IMR-90 (cell line): ENCODE measurements at regions not wholly inside any gene's neighbourhood (a gene's known extent, or its start where the extent isn't known, plus 50 kb on each side); places are given as distances from the start of the nearest gene placed in this dataset.

Experiments
- ATAC-seq: fragments of 200-7000 bp; cut with Tn5 transposase; 2 replicates; pipeline ENCODE4 v1.9.1; 2020; ENCODE audit warnings: low read depth, mild to moderate bottlenecking, moderate library complexity
- BruUV-seq: library from RNA; stranded (reverse); fragments of 400-500 nt; replicated peaks from 2 replicates; lab custom pipeline; 2021; lab: Mats Ljungman, UMichigan
- CTCF ChIA-PET: fragments of 300-600 bp; formaldehyde crosslinking; extraction: SDS; loops from one replicate; lab custom pipeline; 2021; ENCODE audit warnings: antibody characterized with exemption; lab: Yijun Ruan, JAX
- POLR2A ChIA-PET: fragments of 300-600 bp; sonication (Branson Sonifier 250); formaldehyde crosslinking; loops from one replicate; lab custom pipeline; 2022; ENCODE audit warnings: antibody characterized with exemption; ENCODE audit not compliant: unreplicated experiment; lab: Charles Lee
- DNase-seq: peaks from one replicate; pipeline ENCODE4 v3.0.0; 2013
- H2AFZ ChIP-seq: replicated peaks from 2 replicates; pipeline ENCODE3; 2013; ENCODE audit warnings: low read length, mild to moderate bottlenecking; ENCODE audit not compliant: poor library complexity
- H2AK5ac ChIP-seq: 2 replicates; pipeline ENCODE4 v1.6.1; 2013; ENCODE audit warnings: low read depth, low read length, inconsistent platforms
- H2AK9ac ChIP-seq: replicated peaks from 2 replicates; pipeline ENCODE3; 2013; ENCODE audit warnings: mild to moderate bottlenecking, low read depth, low read length, moderate library complexity; ENCODE audit not compliant: poor library complexity
- H2BK120ac ChIP-seq: 2 replicates; pipeline ENCODE4 v1.6.1; 2013; ENCODE audit warnings: low read depth, low read length, inconsistent platforms
- H2BK15ac ChIP-seq: 3 replicates; pipeline ENCODE4 v1.6.1; 2013; ENCODE audit warnings: low read depth, low read length, inconsistent platforms
- H2BK20ac ChIP-seq: 2 replicates; pipeline ENCODE4 v1.6.1; 2013; ENCODE audit warnings: low read depth, mild to moderate bottlenecking, inconsistent platforms, low read length, moderate library complexity
- H2BK5ac ChIP-seq: 2 replicates; pipeline ENCODE4 v1.6.1; 2013; ENCODE audit warnings: mild to moderate bottlenecking, low read depth, low read length, inconsistent platforms; ENCODE audit not compliant: poor library complexity, severe bottlenecking
- H3K14ac ChIP-seq: replicated peaks from 2 replicates; pipeline ENCODE4 v1.6.1; 2013; ENCODE audit warnings: low read depth, low read length, inconsistent platforms
- H3K18ac ChIP-seq: 2 replicates; pipeline ENCODE4 v1.6.1; 2013; ENCODE audit warnings: low read depth, low read length, control low read depth
- H3K23ac ChIP-seq: 2 replicates; pipeline ENCODE4 v1.6.1; 2013; ENCODE audit warnings: low read depth, low read length, inconsistent platforms
- H3K27ac ChIP-seq: 2 replicates; pipeline ENCODE4 v1.5.1; 2013; ENCODE audit warnings: mild to moderate bottlenecking, control low read depth, low read length; ENCODE audit not compliant: insufficient read depth
- H3K27me3 ChIP-seq: 2 replicates; pipeline ENCODE4 v1.6.1; 2013; ENCODE audit warnings: low read length; ENCODE audit not compliant: control insufficient read depth, insufficient read depth
- H3K36me3 ChIP-seq: 2 replicates; pipeline ENCODE4 v1.6.1; 2013; ENCODE audit warnings: low read length, mixed read lengths; ENCODE audit not compliant: control insufficient read depth, insufficient read depth
- H3K4ac ChIP-seq: 2 replicates; pipeline ENCODE4 v1.6.1; 2013; ENCODE audit warnings: low read depth, low read length, inconsistent platforms
- H3K4me1 ChIP-seq: 2 replicates; pipeline ENCODE4 v1.6.1; 2013; ENCODE audit warnings: low read length, mixed read lengths; ENCODE audit not compliant: control insufficient read depth, insufficient read depth
- H3K4me2 ChIP-seq: 2 replicates; pipeline ENCODE4 v1.6.1; 2013; ENCODE audit warnings: low read depth, mild to moderate bottlenecking, control low read depth, low read length, moderate library complexity
- H3K4me3 ChIP-seq: 2 replicates; pipeline ENCODE4 v1.5.1; 2013; ENCODE audit warnings: low read depth, mild to moderate bottlenecking, control low read depth, low read length, moderate library complexity; ENCODE audit not compliant: insufficient read depth
- H3K56ac ChIP-seq: 2 replicates; pipeline ENCODE4 v1.6.1; 2013; ENCODE audit warnings: low read length, inconsistent platforms; ENCODE audit not compliant: insufficient read depth; ENCODE audit errors: extremely low read depth
- H3K79me1 ChIP-seq, 2 experiments: 2 replicates each; pipeline ENCODE4 v1.6.1; 2013; ENCODE audit warnings: low read length in 2 of 2, inconsistent platforms in 1 of 2, low read depth in 1 of 2
- H3K9ac ChIP-seq: 2 replicates; pipeline ENCODE4 v1.6.1; 2013; ENCODE audit warnings: low read depth, low read length, control low read depth
- H3K9me1 ChIP-seq: 2 replicates; pipeline ENCODE4 v1.6.1; 2013; ENCODE audit warnings: low read length, inconsistent platforms; ENCODE audit not compliant: insufficient read depth
- H3K9me3 ChIP-seq: 2 replicates; pipeline ENCODE4 v1.6.1; 2013; ENCODE audit warnings: low read length; ENCODE audit not compliant: control insufficient read depth, insufficient read depth
- H4K20me1 ChIP-seq: 2 replicates; pipeline ENCODE4 v1.6.1; 2013; ENCODE audit warnings: low read length, inconsistent platforms; ENCODE audit not compliant: insufficient read depth
- H4K5ac ChIP-seq: 2 replicates; pipeline ENCODE4 v1.6.1; 2013; ENCODE audit warnings: mild to moderate bottlenecking, low read depth, low read length, control low read depth
- H4K8ac ChIP-seq, 2 experiments: 2 replicates each; pipeline ENCODE4 v1.6.1; 2013; ENCODE audit warnings: low read depth in 2 of 2, low read length in 2 of 2, control low read depth in 1 of 2, inconsistent platforms in 1 of 2
- H4K91ac ChIP-seq: 2 replicates; pipeline ENCODE4 v1.6.1; 2013; ENCODE audit warnings: low read depth, low read length, inconsistent platforms; ENCODE audit not compliant: insufficient read depth
- BHLHE40 ChIP-seq: fragments of 150-350 bp; IDR thresholded peaks from 2 replicates; pipeline ENCODE4 v1.6.1; 2016; ENCODE audit warnings: mild to moderate bottlenecking, low read depth, low read length
- CEBPB ChIP-seq: IDR thresholded peaks from 2 replicates; pipeline ENCODE4 v1.6.1; 2012; ENCODE audit warnings: low read depth, low read length, improper control_type of control experiment
- CHD1 ChIP-seq: IDR thresholded peaks from 2 replicates; pipeline ENCODE4 v1.6.1; 2012; ENCODE audit warnings: low read depth, low read length, improper control_type of control experiment
- CTCF ChIP-seq: conservative IDR thresholded peaks from 2 replicates; pipeline ENCODE4 v1.5.1; 2012; ENCODE audit warnings: mild to moderate bottlenecking, low read depth, low read length, improper control_type of control experiment
- ELK1 ChIP-seq: fragments of 150-350 bp; IDR thresholded peaks from 2 replicates; pipeline ENCODE4 v1.6.1; 2016; ENCODE audit warnings: low read depth, mild to moderate bottlenecking, low read length, moderate library complexity, borderline replicate concordance
- FOS ChIP-seq: fragments of 150-350 bp; IDR thresholded peaks from 2 replicates; pipeline ENCODE4 v1.6.1; 2016; ENCODE audit warnings: low read depth, low read length
- MAFK ChIP-seq: IDR thresholded peaks from 2 replicates; pipeline ENCODE4 v1.6.1; 2012; ENCODE audit warnings: low read depth, low read length, improper control_type of control experiment
- MAZ ChIP-seq: IDR thresholded peaks from 2 replicates; pipeline ENCODE4 v1.6.1; 2012; ENCODE audit warnings: low read depth, mild to moderate bottlenecking, low read length, improper control_type of control experiment, moderate library complexity, borderline replicate concordance
- MXI1 ChIP-seq: IDR thresholded peaks from 2 replicates; pipeline ENCODE4 v1.6.1; 2012; ENCODE audit warnings: low read depth, mild to moderate bottlenecking, low read length, moderate library complexity, borderline replicate concordance
- NFE2L2 ChIP-seq: fragments of 150-350 bp; IDR thresholded peaks from 2 replicates; pipeline ENCODE4 v1.6.1; 2016; ENCODE audit warnings: low read depth, mild to moderate bottlenecking, low read length
- POLR2A ChIP-seq: IDR thresholded peaks from 2 replicates; pipeline ENCODE4 v1.6.1; 2012; ENCODE audit warnings: mild to moderate bottlenecking, low read depth, low read length
- RAD21 ChIP-seq: IDR thresholded peaks from 2 replicates; pipeline ENCODE4 v1.6.1; 2012; ENCODE audit warnings: low read length, improper control_type of control experiment
- RCOR1 ChIP-seq: IDR thresholded peaks from 2 replicates; pipeline ENCODE4 v1.6.1; 2012; ENCODE audit warnings: mild to moderate bottlenecking, low read length, improper control_type of control experiment; ENCODE audit not compliant: insufficient replicate concordance
- RFX5 ChIP-seq: IDR thresholded peaks from 2 replicates; pipeline ENCODE4 v1.8.0; 2012; ENCODE audit warnings: low read depth, mild to moderate bottlenecking, low read length, moderate library complexity
- SMC3 ChIP-seq: fragments of 150-350 bp; IDR thresholded peaks from 2 replicates; pipeline ENCODE4 v1.6.1; 2016; ENCODE audit warnings: low read depth, mild to moderate bottlenecking, antibody characterized with exemption, low read length, moderate library complexity
- USF2 ChIP-seq: fragments of 150-350 bp; IDR thresholded peaks from 2 replicates; pipeline ENCODE4 v1.6.1; 2017; ENCODE audit warnings: mild to moderate bottlenecking, antibody characterized with exemption, low read length, low read depth
- WGBS, 2 experiments: methylation state at CpG; one replicate each; pipeline versions ENCODE4 v1.1.5 to v1.1.7; 2013; ENCODE audit warnings: missing lambda C conversion rate in 2 of 2; ENCODE audit not compliant: insufficient read length in 1 of 2; ENCODE audit errors: extremely low coverage in 2 of 2; 5-methylcytosine and 5-hydroxymethylcytosine counted together
- dilution Hi-C: fragments of 300-500 bp; cut with HindIII; formaldehyde crosslinking; loops from one replicate; pipeline ENCODE4 v1.14.3; 2018; ENCODE audit warnings: low sequenced_read_pairs; ENCODE audit not compliant: unreplicated experiment
- in situ Hi-C: fragments of 300-500 bp; cut with MboI; formaldehyde crosslinking; loops from 3 replicates; pipeline ENCODE4 v1.14.3; 2019; ENCODE audit warnings: low sequenced_read_pairs, inconsistent platforms, mixed read lengths
- intact Hi-C: fragments of 100-400 bp; cut with micrococcal nuclease; formaldehyde crosslinking; loops from 2 replicates; pipeline ENCODE4 v1.10.0; 2022

- H3K9ac ChIP-seq, result no peak overlapping the region
- dilution Hi-C loops, result no loop called here
- no TSS peak for BruUV-seq
- H2BK20ac ChIP-seq, result no peak overlapping the region
- H3K4me3 ChIP-seq, result no peak overlapping the region
- intact Hi-C loops, result no loop called here
- ATAC-seq, result no peak
- no peaks in the 10 kb centered on the region for H3K9me3 ChIP-seq
- in situ Hi-C loops, result no loop called here
- no peaks in the 10 kb centered on the region for H3K27me3 ChIP-seq
- POLR2A ChIA-PET, result no interaction called here
- H3K27ac ChIP-seq, result no peak overlapping the region
- no peak overlapping the region for H2AFZ ChIP-seq
- no peak overlapping the region for H2BK15ac ChIP-seq
- no peaks in the 10 kb centered on the region for H4K20me1 ChIP-seq
- no peak overlapping the region for H4K5ac ChIP-seq
- no peak overlapping the region for H2AK9ac ChIP-seq
- WGBS, 2 experiments, result no CpG with 5 or more reads among the region's 4 CpGs
- no peaks in the 10 kb centered on the region for H3K36me3 ChIP-seq
- H3K18ac ChIP-seq, result no peak overlapping the region
- H3K9me1 ChIP-seq, result no peaks in the 10 kb centered on the region
- no peak overlapping the region for H3K4me2 ChIP-seq
- no peak overlapping the region for H3K14ac ChIP-seq
- no peak overlapping the region for H4K91ac ChIP-seq
- no peak overlapping the region for H4K8ac ChIP-seq
- no peak overlapping the region for H3K23ac ChIP-seq
- H3K4ac ChIP-seq, result no peak overlapping the region
- H2AK5ac ChIP-seq, result no peak overlapping the region
- H3K56ac ChIP-seq, result no peak overlapping the region
- no peak overlapping the region for H2BK5ac ChIP-seq
- H2BK120ac ChIP-seq, result no peak overlapping the region
- H3K79me1 ChIP-seq, result no peaks in the 10 kb centered on the region
- no peak for DNase-seq
- no peaks in the 10 kb centered on the region for H3K4me1 ChIP-seq
- CTCF ChIA-PET, result interaction anchor here (1.5 kb wide), 1 partner anchor 9 kb away, joined by 4 read pairs; no protein-coding TSS in a partner anchor
- TF ChIP-seq RFX5 (no peak), BHLHE40 (no peak), MXI1 (no peak), RAD21 (no peak), NFE2L2 (no peak), CEBPB (no peak), FOS (no peak), MAZ (no peak), POLR2A (no peak), CTCF (no peak), MAFK (no peak), USF2 (no peak), SMC3 (no peak), CHD1 (no peak), ELK1 (no peak), RCOR1 (no peak)
Observed at GRCh38 chr3:151615464-151615863, 118.3 kb upstream of the AADACL2 start.
